GM23338 (cell line): ENCODE measurements at regions not wholly inside any gene's neighbourhood (a gene's known extent, or its start where the extent isn't known, plus 50 kb on each side); places are given as distances from the start of the nearest gene placed in this dataset.

Source experiments
- ATAC-seq: fragments of 200-7000 bp; cut with Tn5 transposase; 3 replicates; pipeline ENCODE4 v1.9.1; 2020
- DNase-seq: peaks from one replicate; pipeline ENCODE4 v3.0.0-alpha.2; 2015; ENCODE audit warnings: low spot score
- H2AFZ ChIP-seq: fragments of 200-600 bp; sonication (generic); 2 replicates; pipeline ENCODE4 v1.8.0; 2016; ENCODE audit warnings: antibody characterized with exemption, mild to moderate bottlenecking, moderate library complexity
- H3F3A ChIP-seq: fragments of 200-600 bp; sonication (generic); replicated peaks from 2 replicates; pipeline ENCODE4 v1.8.0; 2017; ENCODE audit warnings: antibody characterized with exemption, mixed run types, low read depth
- H3K27ac ChIP-seq: fragments of 200-600 bp; sonication (generic); 2 replicates; pipeline ENCODE4 v1.6.1; 2016; ENCODE audit warnings: low read depth
- H3K27me3 ChIP-seq: fragments of 200-600 bp; sonication (generic); 2 replicates; pipeline ENCODE4 v1.8.0; 2016; ENCODE audit warnings: mild to moderate bottlenecking, mixed run types, moderate library complexity; ENCODE audit not compliant: insufficient read depth
- H3K36me3 ChIP-seq: fragments of 200-600 bp; sonication (generic); 2 replicates; pipeline ENCODE4 v1.8.0; 2016; ENCODE audit warnings: mild to moderate bottlenecking; ENCODE audit not compliant: insufficient read depth
- H3K4me1 ChIP-seq: fragments of 200-600 bp; sonication (generic); 2 replicates; pipeline ENCODE4 v1.8.0; 2016; ENCODE audit warnings: mild to moderate bottlenecking, moderate library complexity; ENCODE audit not compliant: insufficient read depth
- H3K4me2 ChIP-seq: fragments of 200-600 bp; sonication (generic); 2 replicates; pipeline ENCODE4 v1.7.1; 2017; ENCODE audit warnings: mixed run types
- H3K4me3 ChIP-seq: fragments of 200-600 bp; sonication (generic); 2 replicates; pipeline ENCODE4 v1.6.1; 2016; ENCODE audit warnings: mixed run types
- H3K79me2 ChIP-seq: fragments of 200-600 bp; sonication (generic); replicated peaks from 2 replicates; pipeline ENCODE4 v1.8.0; 2017; ENCODE audit warnings: mild to moderate bottlenecking; ENCODE audit not compliant: insufficient read depth
- H3K9me2 ChIP-seq: fragments of 200-600 bp; sonication (generic); 2 replicates; pipeline ENCODE4 v1.8.0; 2017; ENCODE audit not compliant: insufficient read depth
- H4K20me1 ChIP-seq: fragments of 200-600 bp; sonication (generic); replicated peaks from 2 replicates; pipeline ENCODE4 v1.8.0; 2017; ENCODE audit warnings: mild to moderate bottlenecking; ENCODE audit not compliant: insufficient read depth
- H3K27ac Mint-ChIP-seq: 2 replicates; pipeline ENCODE4 v1.8.0; 2020; ENCODE audit warnings: inconsistent platforms, mild to moderate bottlenecking, moderate library complexity, mixed read lengths
- H3K27me3 Mint-ChIP-seq: 3 replicates; pipeline ENCODE4 v1.8.0; 2022; ENCODE audit warnings: low read depth, mild to moderate bottlenecking, moderate library complexity, mixed read lengths, inconsistent platforms; ENCODE audit not compliant: insufficient read depth, poor library complexity
- H3K36me3 Mint-ChIP-seq: 3 replicates; pipeline ENCODE4 v1.8.0; 2021; ENCODE audit warnings: low read depth, mild to moderate bottlenecking, inconsistent platforms, moderate library complexity, mixed read lengths
- H3K4me1 Mint-ChIP-seq: 3 replicates; pipeline ENCODE4 v1.8.0; 2020; ENCODE audit warnings: mild to moderate bottlenecking, inconsistent platforms, mixed read lengths
- H3K4me3 Mint-ChIP-seq: 3 replicates; pipeline ENCODE4 v1.8.0; 2021; ENCODE audit warnings: moderate library complexity, mild to moderate bottlenecking, inconsistent platforms, mixed read lengths
- H3K9me3 Mint-ChIP-seq: 3 replicates; pipeline ENCODE4 v1.8.0; 2020; ENCODE audit warnings: moderate library complexity, mild to moderate bottlenecking, inconsistent platforms, mixed read lengths
- CREB1 ChIP-seq: fragments of 250-450 bp; sonication (Bioruptor Pico); IDR thresholded peaks from 2 replicates; pipeline ENCODE4 v1.5.0; 2020; ENCODE audit warnings: low read depth, mild to moderate bottlenecking, moderate library complexity
- ETS1 ChIP-seq: IDR thresholded peaks from 2 replicates; pipeline ENCODE4 v1.6.1; 2016; ENCODE audit warnings: antibody characterized with exemption
- EZH2 ChIP-seq: fragments of 200-600 bp; sonication (generic); IDR thresholded peaks from one replicate; pipeline ENCODE4 v1.8.0; 2017; ENCODE audit warnings: antibody characterized with exemption, mild to moderate bottlenecking, low read depth; ENCODE audit not compliant: unreplicated experiment
- EZH2phosphoT487 ChIP-seq: fragments of 200-600 bp; sonication (generic); IDR thresholded peaks from one replicate; pipeline ENCODE4 v1.8.1; 2018; ENCODE audit warnings: antibody characterized with exemption; ENCODE audit not compliant: unreplicated experiment
- NANOG ChIP-seq: IDR thresholded peaks from 2 replicates; pipeline ENCODE4 v1.6.1; 2016; ENCODE audit warnings: antibody characterized with exemption, borderline replicate concordance
- POLR2AphosphoS5 ChIP-seq: IDR thresholded peaks from 2 replicates; pipeline ENCODE4 v1.6.1; 2016; ENCODE audit warnings: antibody characterized with exemption, low read depth
- REST ChIP-seq: IDR thresholded peaks from one replicate; pipeline ENCODE4 v1.6.1; 2018; ENCODE audit warnings: antibody characterized with exemption; ENCODE audit not compliant: unreplicated experiment
- STAT1 ChIP-seq: IDR thresholded peaks from one replicate; pipeline ENCODE4 v1.6.1; 2016; ENCODE audit warnings: antibody characterized with exemption; ENCODE audit not compliant: unreplicated experiment
- ZNF114 ChIP-seq: fragments of 250-450 bp; sonication (Bioruptor Pico); IDR thresholded peaks from 2 replicates; pipeline ENCODE4 v1.5.0; 2020; ENCODE audit warnings: mild to moderate bottlenecking, moderate library complexity
- ZNF331 ChIP-seq: fragments of 250-450 bp; sonication (Bioruptor Pico); IDR thresholded peaks from 2 replicates; pipeline ENCODE4 v1.5.0; 2020; ENCODE audit warnings: low read depth, mild to moderate bottlenecking, moderate library complexity

DNA sequence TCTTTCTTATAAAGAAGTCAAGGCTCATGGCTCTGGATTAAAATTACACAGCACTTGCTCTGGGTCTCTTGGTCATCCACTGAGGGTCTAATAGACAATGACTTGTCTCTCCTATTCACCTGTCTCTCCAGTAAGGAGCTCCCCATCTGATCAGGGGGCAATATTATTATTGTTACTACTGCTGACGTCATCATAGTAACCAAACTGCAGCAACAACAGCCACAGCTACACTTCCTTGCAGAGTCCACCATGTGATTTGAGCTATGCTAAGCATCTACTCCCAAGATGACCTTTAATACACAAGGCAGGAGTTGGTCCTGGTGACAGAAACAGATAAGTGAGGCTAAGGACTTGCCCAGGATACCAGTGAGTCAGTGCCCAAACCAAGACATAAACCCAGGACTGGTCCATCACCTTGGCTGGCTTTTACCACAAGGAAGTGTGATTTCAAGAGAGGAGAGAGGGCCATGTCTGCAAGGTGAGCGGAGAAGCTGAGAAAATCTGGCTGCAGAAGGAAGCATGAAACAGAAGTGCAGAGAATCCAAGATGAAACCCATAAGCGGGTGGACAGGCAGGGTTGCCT is 602.5 kb downstream of the PTPRU start:
- Histone ChIP-seq H3K9me2 (no peaks in the 10 kb centered on the region), H2AFZ (no peak overlapping the region), H3K27ac (no peak overlapping the region), H3K79me2 (no peaks in the 10 kb centered on the region), H3F3A (no peaks in the 10 kb centered on the region), H3K27me3 (no peaks in the 10 kb centered on the region), H3K4me1 (no peaks in the 10 kb centered on the region), H3K36me3 (peaks cover 5% of the 10 kb centered on the region; the same call in 1 of the 2 replicates), H3K4me2 (no peak overlapping the region), H3K4me3 (no peak overlapping the region), H4K20me1 (no peaks in the 10 kb centered on the region)
- ATAC-seq (no peak), DNase-seq (no peak)
- no peak overlapping the region for H3K27ac Mint-ChIP-seq
- H3K4me1 Mint-ChIP-seq = peaks cover 4% of the 10 kb centered on the region; the same call in 2 of the 3 replicates
- H3K36me3 Mint-ChIP-seq = no peaks in the 10 kb centered on the region; the same call in 1 of the 3 replicates
- H3K27me3 Mint-ChIP-seq = peaks cover 3% of the 10 kb centered on the region
- no peak overlapping the region for H3K4me3 Mint-ChIP-seq
- TF ChIP-seq STAT1 (no peak), CREB1 (CRISPR knock-in tag) (no peak), NANOG (no peak), EZH2phosphoT487 (no peak), EZH2 (no peak), REST (no peak), POLR2AphosphoS5 (no peak), ZNF114 (no peak), ZNF331 (CRISPR knock-in tag) (no peak)
- H3K9me3 Mint-ChIP-seq = peaks cover 15% of the 10 kb centered on the region

DNA sequence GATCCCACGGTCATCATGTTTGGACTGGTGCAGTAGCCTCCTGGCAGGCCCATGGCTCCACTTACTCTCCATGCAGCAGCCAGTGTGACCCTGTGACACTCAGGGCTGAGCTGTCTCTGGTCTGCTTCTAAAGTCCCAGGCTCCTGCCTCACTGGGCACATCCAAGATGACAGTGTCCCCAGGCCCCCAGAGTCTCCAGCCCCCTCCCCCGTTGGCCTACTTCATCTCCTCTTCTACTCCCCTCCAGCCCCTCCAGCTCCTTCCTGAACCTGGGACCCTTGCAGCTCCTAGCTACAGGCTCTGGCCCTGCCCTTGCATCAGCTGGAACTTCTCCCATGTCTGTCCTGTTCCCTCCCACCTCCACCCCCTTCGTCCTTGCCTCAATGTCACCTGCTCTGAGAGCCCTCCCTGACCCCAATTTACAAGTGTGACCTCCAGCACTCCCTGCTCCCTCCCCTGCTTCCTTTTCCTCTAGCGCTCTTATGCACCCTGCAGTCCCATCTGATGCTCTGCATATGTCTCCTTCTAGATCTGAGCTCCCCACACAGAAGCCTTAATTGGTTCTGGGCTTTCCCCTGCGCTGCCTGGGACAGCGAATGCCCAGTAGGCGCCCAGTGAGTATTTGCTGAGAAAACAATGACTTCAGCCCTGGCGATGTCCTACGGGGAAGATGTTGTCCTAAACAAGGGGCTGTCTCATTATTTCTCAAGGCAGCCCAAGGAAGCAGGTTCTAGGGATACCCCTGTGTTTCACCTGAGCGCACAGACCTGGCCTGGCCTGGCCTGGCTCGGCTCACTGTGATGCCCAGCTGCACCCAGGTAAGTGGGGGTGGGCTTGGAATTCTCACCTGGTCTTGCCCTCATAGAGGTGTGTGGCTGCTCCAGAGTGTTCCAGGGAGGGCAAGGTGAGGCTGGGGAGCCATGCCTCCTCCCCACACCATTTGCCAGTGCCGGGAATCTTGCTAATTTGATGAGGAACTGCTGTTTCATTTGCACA is 600.6 kb downstream of the PTPRU start:
- Histone ChIP-seq H3F3A (no peaks in the 10 kb centered on the region), H3K9me2 (no peaks in the 10 kb centered on the region), H4K20me1 (no peaks in the 10 kb centered on the region), H2AFZ (peak overlapping the region; percentile 52; the same call in 1 of the 2 replicates), H3K27ac (no peak overlapping the region), H3K36me3 (peaks cover 5% of the 10 kb centered on the region; the same call in 1 of the 2 replicates), H3K79me2 (no peaks in the 10 kb centered on the region), H3K4me1 (no peaks in the 10 kb centered on the region), H3K27me3 (no peaks in the 10 kb centered on the region), H3K4me2 (no peak overlapping the region), H3K4me3 (no peak overlapping the region)
- peaks cover 5% of the 10 kb centered on the region; the same call in 2 of the 3 replicates for H3K9me3 Mint-ChIP-seq
- DNase-seq (peak; percentile 11), ATAC-seq (peak; percentile 39; the same call in 2 of the 3 replicates)
- no peaks in the 10 kb centered on the region for H3K36me3 Mint-ChIP-seq
- H3K4me1 Mint-ChIP-seq = peaks cover 4% of the 10 kb centered on the region; the same call in 2 of the 3 replicates
- H3K27me3 Mint-ChIP-seq = peaks cover 3% of the 10 kb centered on the region
- no peak overlapping the region for H3K4me3 Mint-ChIP-seq
- H3K27ac Mint-ChIP-seq = no peak overlapping the region
- TF ChIP-seq STAT1 (no peak), ETS1 (no peak), CREB1 (CRISPR knock-in tag) (no peak), NANOG (no peak), ZNF114 (no peak), REST (no peak), ZNF331 (CRISPR knock-in tag) (no peak)
